Right lung (tissue), 2 donors: ENCODE measurements at regions not wholly inside any gene's neighbourhood (a gene's known extent, or its start where the extent isn't known, plus 50 kb on each side); places are given as distances from the start of the nearest gene placed in this dataset.
A peak's percentile ranks its signal among the peaks of the same experiment; 100 is the strongest.

ENCODE experiments used
- DNase-seq, 2 donors: peaks; one replicate each; pipeline ENCODE4 v3.0.0-alpha.2; 2013

DNA sequence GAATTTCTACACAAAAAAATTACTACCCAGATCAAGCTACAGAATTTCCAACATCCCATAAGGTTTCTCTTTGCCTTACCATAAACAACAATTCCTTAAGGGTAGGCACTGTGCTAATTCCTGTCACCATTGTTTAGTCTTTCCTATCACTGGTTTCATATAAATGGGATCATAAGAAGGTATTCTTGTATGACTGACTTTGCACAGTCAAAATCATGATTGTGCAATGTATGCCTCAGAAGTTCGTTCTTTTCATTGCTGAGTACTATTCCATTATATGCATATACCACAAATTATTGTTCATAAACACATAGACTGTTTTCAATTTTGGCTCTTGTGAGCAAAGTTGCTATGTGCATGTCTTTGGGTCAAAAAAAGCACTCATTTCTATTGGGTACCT lies 611.6 kb upstream of the CADM1 start:
- DNase-seq = no peak

GRCh38 chr11:116114198-116114651 lies 610.0 kb upstream of the CADM1 start:
- DNase-seq = no peak

DNA sequence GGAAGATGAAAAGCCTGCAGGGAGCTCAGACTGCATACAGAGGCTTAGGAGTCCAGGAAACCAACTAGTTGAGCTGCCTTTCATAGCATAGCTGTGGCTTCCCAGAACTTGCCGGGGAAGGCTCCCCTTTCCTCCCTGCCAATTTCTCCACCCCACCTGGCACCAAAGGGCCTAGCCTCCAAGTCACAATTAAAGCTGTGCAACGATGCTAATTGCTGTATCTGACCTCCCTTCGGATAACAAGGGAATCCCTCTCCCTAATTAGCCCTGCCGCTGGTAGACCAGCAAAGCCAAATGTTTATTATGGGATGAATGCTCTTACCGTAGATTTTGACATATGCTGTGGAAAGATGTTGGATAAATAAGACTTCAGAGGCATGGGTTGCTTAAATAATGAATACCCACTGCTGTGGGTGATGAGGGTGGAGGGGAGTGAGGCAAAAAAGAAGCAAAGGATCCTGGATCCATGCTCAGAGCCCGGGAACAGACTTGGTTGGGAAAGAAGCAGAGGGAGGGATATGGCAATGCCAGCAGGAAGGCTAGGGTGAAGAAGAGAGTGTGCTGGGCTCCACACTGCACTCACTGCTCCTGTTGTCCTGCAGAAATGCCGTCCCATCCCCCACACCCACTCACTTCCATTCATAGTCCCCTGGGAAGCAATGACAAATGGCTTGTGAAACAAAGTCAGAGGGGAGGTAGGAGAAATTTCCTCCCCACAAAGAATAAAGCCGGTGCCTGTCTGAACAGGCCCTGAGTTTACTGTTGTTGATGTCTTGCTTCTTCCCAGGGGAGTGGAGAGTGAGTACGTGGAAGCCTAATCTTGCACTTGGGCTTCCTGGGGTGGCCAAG lies 608.1 kb upstream of the CADM1 start:
- DNase-seq = no peak

DNA sequence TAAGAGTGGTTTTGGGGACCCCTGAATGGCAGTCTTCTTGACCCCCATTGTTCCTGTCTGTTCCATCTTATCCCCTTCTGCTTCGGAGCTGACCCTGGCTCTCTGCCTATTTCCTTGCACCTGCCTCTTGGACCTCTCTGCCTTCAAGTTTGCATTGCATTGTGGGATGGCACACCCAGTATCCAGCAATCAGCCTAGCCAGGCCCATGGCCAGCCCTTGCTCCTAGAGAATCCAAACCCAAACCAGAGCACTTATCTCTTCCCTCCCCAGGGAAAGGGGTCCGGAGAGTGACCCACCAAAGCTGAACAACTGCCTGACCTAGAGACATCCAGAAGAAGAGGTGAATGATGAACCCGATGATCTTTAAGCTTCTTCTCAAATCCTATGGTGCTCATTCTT lies 607.3 kb upstream of the CADM1 start:
- no peak for DNase-seq

GRCh38 chr11:116110802-116111201 lies 606.6 kb upstream of the CADM1 start:
- DNase-seq = no peak

- DNase-seq = no peak
These were observed 606.1 kb upstream of the CADM1 start for GRCh38 chr11:116110356-116110755.

- DNase-seq = no peak
These were observed 605.0 kb upstream of the CADM1 start for GRCh38 chr11:116109228-116109627.

DNA sequence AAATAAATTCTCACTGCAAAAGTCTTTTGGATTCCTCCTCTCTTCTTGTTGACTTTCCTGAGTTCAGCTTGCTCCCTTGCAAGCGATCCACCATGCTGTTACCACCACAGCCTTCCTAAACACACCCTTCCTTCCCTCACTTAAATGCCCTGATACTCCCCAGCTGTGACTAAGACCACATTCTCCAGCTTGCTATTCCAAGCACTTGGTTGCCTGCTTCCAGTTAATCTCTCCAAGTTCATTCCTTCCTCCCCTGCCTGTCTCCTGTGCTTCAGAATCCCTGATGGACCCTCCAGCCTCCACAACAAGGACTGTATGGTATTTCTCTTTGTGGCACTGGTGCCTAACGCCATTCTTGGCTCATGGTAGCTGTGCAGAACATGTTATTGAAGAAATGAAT lies 603.9 kb upstream of the CADM1 start:
- DNase-seq = no peak

DNA sequence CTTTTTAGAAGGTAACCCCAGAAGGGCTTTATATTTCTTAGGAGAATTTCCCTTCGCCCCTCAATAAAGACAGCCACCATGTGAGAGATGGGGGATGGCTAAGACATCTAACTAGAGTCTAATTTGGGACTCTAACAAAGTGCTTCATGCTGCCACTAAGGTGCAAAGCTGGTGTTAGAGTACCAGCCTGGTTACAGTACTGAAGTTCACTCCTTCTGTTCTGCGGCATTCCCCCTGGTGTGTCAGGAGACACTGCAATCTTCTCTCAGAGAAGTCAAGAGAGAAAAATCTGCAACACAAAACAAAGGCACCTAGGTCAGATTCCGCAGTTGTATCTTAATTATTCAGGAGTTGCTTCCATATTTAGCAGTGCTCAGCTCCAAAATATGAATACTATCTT lies 603.0 kb upstream of the CADM1 start:
- no peak for DNase-seq

GRCh38 chr11:116104498-116105174 lies 600.4 kb upstream of the CADM1 start:
- DNase-seq = no peak

GRCh38 chr11:116101902-116102301 lies 597.7 kb upstream of the CADM1 start:
- DNase-seq = peak; percentile 7 to 12

- DNase-seq = no peak
These were observed 595.8 kb upstream of the CADM1 start for GRCh38 chr11:116100016-116100415.

GRCh38 chr11:116099541-116099940 lies 595.3 kb upstream of the CADM1 start:
- no peak for DNase-seq

- DNase-seq = no peak
These were observed 592.2 kb upstream of the CADM1 start for GRCh38 chr11:116096272-116096995.

- no peak for DNase-seq
These were observed 589.5 kb upstream of the CADM1 start for GRCh38 chr11:116093481-116094270.

- DNase-seq = no peak
These were observed 588.9 kb upstream of the CADM1 start for GRCh38 chr11:116093065-116093464.

GRCh38 chr11:116086426-116086825 lies 582.2 kb upstream of the CADM1 start:
- DNase-seq = no peak

GRCh38 chr11:116085031-116085635 lies 580.9 kb upstream of the CADM1 start:
- no peak for DNase-seq

DNA sequence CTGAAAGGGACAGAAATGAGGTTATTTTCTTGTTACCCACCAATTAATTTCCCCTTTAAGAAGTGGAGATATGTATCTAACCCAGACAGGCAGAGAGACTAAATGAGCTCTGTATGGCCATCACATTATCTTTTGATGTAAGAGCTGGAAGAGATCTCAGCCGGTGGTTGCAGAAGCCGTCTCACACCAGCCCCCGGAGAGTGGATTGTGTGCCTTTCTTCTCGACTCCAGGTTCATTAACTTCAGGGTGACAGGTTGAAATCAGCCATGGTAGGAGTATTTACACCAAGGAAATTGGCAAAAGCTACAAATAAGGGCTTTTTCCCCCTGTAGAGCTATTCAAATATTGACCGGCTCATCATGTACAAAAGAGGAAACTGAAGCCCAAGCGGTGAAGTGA lies 580.3 kb upstream of the CADM1 start:
- no peak for DNase-seq

DNA sequence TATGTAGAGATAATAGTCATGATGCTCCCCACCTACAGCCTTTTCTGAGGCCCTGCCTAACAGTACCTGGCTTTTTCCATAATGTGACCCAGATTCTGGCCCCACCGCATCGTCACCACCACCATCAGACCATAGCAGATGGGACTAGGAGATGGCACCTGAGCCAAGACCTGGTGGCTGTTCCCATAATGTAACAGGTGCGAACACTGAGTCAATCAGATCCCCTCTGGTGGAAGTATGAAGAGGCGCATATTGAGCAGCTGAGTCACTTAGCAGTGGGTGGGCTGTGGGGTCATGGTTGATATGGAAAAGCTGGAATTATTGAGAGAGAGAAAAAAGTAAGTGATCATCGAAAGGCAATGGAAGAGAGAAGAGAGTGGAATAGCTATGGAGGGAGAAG lies 578.0 kb upstream of the CADM1 start:
- DNase-seq = no peak

DNA sequence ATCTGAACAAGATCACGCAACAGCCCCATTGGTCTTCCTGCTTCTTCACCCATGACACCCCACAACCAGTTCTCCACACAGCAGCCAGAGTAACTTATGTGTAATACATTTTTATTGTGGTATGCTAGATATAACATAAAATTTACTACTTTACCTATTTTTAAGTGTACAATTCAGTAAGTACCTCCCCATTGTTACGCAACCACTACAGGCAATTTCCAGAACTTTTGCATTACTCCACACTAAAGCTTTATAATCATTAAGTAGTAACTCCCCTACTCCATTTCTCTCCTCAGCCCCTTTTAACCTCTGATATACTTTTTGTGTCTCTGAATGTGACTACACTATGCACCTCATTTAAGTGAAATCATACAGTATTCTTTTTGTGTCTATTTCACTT lies 575.4 kb upstream of the CADM1 start:
- no peak for DNase-seq
